Spleen (tissue), 11 donors: ENCODE measurements at regions not wholly inside any gene's neighbourhood (a gene's known extent, or its start where the extent isn't known, plus 50 kb on each side); places are given as distances from the start of the nearest gene placed in this dataset.

Experiments
- DNase-seq: peaks from one replicate; pipeline ENCODE4 v3.0.0-alpha.2; 2020
- H3K27ac ChIP-seq, 8 donors: fragments of 200-600 bp; sonication (generic) in 7 of 8; 1 replicate in 4 of 8; 2 replicates in 4 of 8; pipeline versions ENCODE4 v1.5.0 to v1.8.0; 2016 to 2021; ENCODE audit warnings: inconsistent platforms in 4 of 8, mild to moderate bottlenecking in 4 of 8, moderate library complexity in 1 of 8
- H3K27me3 ChIP-seq, 7 donors: fragments of 200-600 bp; sonication (generic) in 6 of 7; replicated peaks in 1 of 7; 1 replicate in 4 of 7; 2 replicates in 3 of 7; pipeline versions ENCODE4 v1.5.0 to v1.8.0; 2016 to 2021; ENCODE audit warnings: inconsistent platforms in 3 of 7, mild to moderate bottlenecking in 1 of 7
- H3K36me3 ChIP-seq, 6 donors: fragments of 200-600 bp; sonication (generic) in 5 of 6; 1 replicate in 4 of 6; 2 replicates in 2 of 6; pipeline versions ENCODE4 v1.5.0 to v1.8.0; 2016 to 2021; ENCODE audit warnings: inconsistent platforms in 2 of 6
- H3K4me1 ChIP-seq, 6 donors: fragments of 200-600 bp; sonication (generic) in 5 of 6; 1 replicate in 3 of 6; 2 replicates in 3 of 6; pipeline versions ENCODE4 v1.5.0 to v1.8.0; 2016 to 2021; ENCODE audit warnings: inconsistent platforms in 3 of 6
- H3K4me3 ChIP-seq, 8 donors: fragments of 200-600 bp; sonication (generic) in 7 of 8; 1 replicate in 4 of 8; 2 replicates in 4 of 8; pipeline versions ENCODE4 v1.5.0 to v1.8.0; 2016 to 2021; ENCODE audit warnings: inconsistent platforms in 4 of 8, mild to moderate bottlenecking in 4 of 8, moderate library complexity in 2 of 8
- H3K9me3 ChIP-seq, 8 donors: fragments of 200-600 bp; sonication (generic) in 7 of 8; 1 replicate in 4 of 8; 2 replicates in 4 of 8; pipeline versions ENCODE4 v1.5.0 to v1.8.0; 2016 to 2021; ENCODE audit warnings: inconsistent platforms in 4 of 8
- CTCF ChIP-seq, 11 experiments: fragments of 200-600 bp in 7 of 11; fragments of 450-650 bp in 4 of 11; sonication (generic) in 4 of 11; IDR thresholded peaks in 8 of 11; conservative IDR thresholded peaks in 3 of 11; 1 replicate in 7 of 11; 2 replicates in 4 of 11; pipeline versions ENCODE4 v1.4.0 to v1.8.0; 2016 to 2021; ENCODE audit warnings: antibody characterized with exemption in 11 of 11, inconsistent platforms in 4 of 11, mild to moderate bottlenecking in 1 of 11
- POLR2A ChIP-seq, 3 donors: fragments of 450-650 bp; IDR thresholded peaks; one replicate each; pipeline ENCODE4 v1.5.1; 2017; ENCODE audit warnings: antibody characterized with exemption in 3 of 3, mild to moderate bottlenecking in 1 of 3
- POLR2AphosphoS5 ChIP-seq, 3 donors: sonication (generic); formaldehyde crosslinking; IDR thresholded peaks; one replicate each; pipeline ENCODE4 v1.5.1; 2017; ENCODE audit warnings: antibody characterized with exemption in 3 of 3
- whole genome bisulfite sequencing, 5 donors: extraction: QIAGEN DNeasy Blood & Tissue Kit in 3 of 5; methylation state at CpG; one replicate each; pipeline versions ENCODE4 v1.1.5 to v1.1.7; 2013 to 2018; 5-methylcytosine and 5-hydroxymethylcytosine counted together
- intact Hi-C: fragments of 100-400 bp; cut with DNase I; formaldehyde crosslinking; loops from one replicate; pipeline ENCODE4 v1.15.0; 2023; ENCODE audit warnings: low total_unique reads
- donor health status: healthy with polysubstance abuse.
- donor health status: DM: no; HTN: no; CAD: no; lungs with moderate emphysema.
- donor health status: DM: no; HTN: no; CAD: no.
- donor health status: Bipolar disorder and iron deficiency.
- donor health status: healthy.
- donor health status: DM: no; HTN: no; CAD: no.
- donor health status: DM: yes; HTN: yes; CAD: no.

GRCh38 chr10:30531751-30532530, 97.6 kb downstream of the LYZL2 start:
- intact Hi-C loops, result loop anchor here (10.0 kb wide), 1 partner anchor 53 kb away; no protein-coding TSS in a partner anchor

GRCh38 chr10:30529373-30529998, 95.5 kb downstream of the MAP3K8 start:
- Histone ChIP-seq H3K27ac (peak overlapping the region; percentile 69 to 96 (median 91)), H3K9me3 (no peaks in the 10 kb centered on the region), H3K27me3 (no peaks in the 10 kb centered on the region), H3K4me1 (peaks cover 27 to 98% (median 78%) of the 10 kb centered on the region in 6 donors), H3K4me3 (peak overlapping the region in 6 of 8 donors; percentile 13 to 61 (median 24)), H3K36me3 (no peaks in the 10 kb centered on the region)
- peak; percentile 96 for DNase-seq
- intact Hi-C loops, result loop anchor here (10.0 kb wide), 1 partner anchor 95 kb away; the partner anchor contains the start of gene MAP3K8
- WGBS, 5 donors, result 16 to 33% (median 29%) methylated on average over 28 of the region's 28 CpGs
- TF ChIP-seq CTCF (IDR thresholded peaks at IDR 0.05 in 8 of 11, conservative IDR thresholded peaks at IDR 0.05 in 3 of 11) (peak in 3 of 11 experiments; percentile 12 to 43 (median 39)), POLR2A (IDR thresholded peaks at IDR 0.05) (peak in 1 of 3 donors; percentile 50), POLR2AphosphoS5 (IDR thresholded peaks at IDR 0.05) (peak; percentile 89 to 93 (median 93))

More at GRCh38 chr10:30531751-30532530, 97.6 kb downstream of the LYZL2 start:
- Histone ChIP-seq H3K27me3 (no peaks in the 10 kb centered on the region), H3K36me3 (no peaks in the 10 kb centered on the region), H3K27ac (peak overlapping the region; percentile 5 to 96 (median 80)), H3K9me3 (no peaks in the 10 kb centered on the region), H3K4me1 (peaks cover 18 to 97% (median 70%) of the 10 kb centered on the region in 6 donors), H3K4me3 (no peak overlapping the region)
- 79 to 90% (median 87%) methylated on average over 8 of the region's 8 CpGs for WGBS, 5 donors
- DNase-seq, result no peak
- TF ChIP-seq CTCF (IDR thresholded peaks at IDR 0.05 in 8 of 11, conservative IDR thresholded peaks at IDR 0.05 in 3 of 11) (no peak), POLR2A (IDR thresholded peaks at IDR 0.05) (no peak), POLR2AphosphoS5 (IDR thresholded peaks at IDR 0.05) (no peak)

DNA sequence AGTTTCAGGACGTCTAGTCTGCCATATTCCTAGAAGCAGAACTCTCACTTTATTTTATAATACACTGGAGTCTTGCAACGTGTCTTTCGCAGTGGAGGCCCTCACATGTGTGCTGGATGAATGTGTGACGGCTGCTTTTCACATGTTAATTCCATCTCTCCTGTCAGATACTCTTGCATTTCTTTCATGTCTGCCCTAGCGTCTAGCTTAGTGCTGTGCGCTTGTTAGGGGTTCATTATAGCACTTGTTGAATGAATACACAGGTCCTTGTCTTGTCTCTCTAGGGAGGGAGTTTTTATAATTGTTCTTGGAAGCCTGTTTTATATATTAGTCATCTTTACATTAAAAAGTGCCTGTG, 94.4 kb downstream of the MAP3K8 start:
- no peak for TF ChIP-seq POLR2A (IDR thresholded peaks at IDR 0.05)
- TF ChIP-seq CTCF (IDR thresholded peaks at IDR 0.05 in 8 of 11, conservative IDR thresholded peaks at IDR 0.05 in 3 of 11), result no peak
- TF ChIP-seq POLR2AphosphoS5 (IDR thresholded peaks at IDR 0.05), result no peak
- intact Hi-C loops, result loop anchor here (10.0 kb wide), 1 partner anchor 94 kb away; the partner anchor contains the start of gene MAP3K8
- DNase-seq, result no peak
- no peaks in the 10 kb centered on the region for H3K9me3 ChIP-seq
- H3K27me3 ChIP-seq, result no peaks in the 10 kb centered on the region
- peak overlapping the region; percentile 69 to 96 (median 91) for H3K27ac ChIP-seq
- peaks cover 27 to 97% (median 76%) of the 10 kb centered on the region in 6 donors for H3K4me1 ChIP-seq
- WGBS, 5 donors, result 84 to 92% (median 84%) methylated on average over 6 of the region's 6 CpGs
- no peaks in the 10 kb centered on the region for H3K36me3 ChIP-seq
- no peak overlapping the region for H3K4me3 ChIP-seq
